ENCODE measurements at regions not wholly inside any gene's neighbourhood (a gene's known extent, or its start where the extent isn't known, plus 50 kb on each side); places are given as distances from the start of the nearest gene placed in this dataset.

GRCh38 chr16:82535764-82536163 lies 91.0 kb upstream of the CDH13 start:
- TF ChIP-seq POLR2A (IDR thresholded peaks at IDR 0.05; ENCODE audit: low read depth, low read length) (no peak), CTCF (conservative IDR thresholded peaks at IDR 0.05; ENCODE audit: low read depth, low read length) (no peak)
